SK-N-SH (cell line): ENCODE measurements at regions not wholly inside any gene's neighbourhood (a gene's known extent, or its start where the extent isn't known, plus 50 kb on each side); places are given as distances from the start of the nearest gene placed in this dataset.

Experiments used
- CTCF ChIA-PET: fragments of 300-600, 350-600 bp; formaldehyde crosslinking; extraction: SDS; loops from one replicate; lab custom pipeline; 2021; lab: Yijun Ruan, JAX
- POLR2A ChIA-PET: fragments of 350-600 bp; sonication (Branson Sonifier 250); formaldehyde crosslinking; extraction: SDS; loops from one replicate; lab custom pipeline; 2020; ENCODE audit warnings: antibody characterized with exemption, inconsistent platforms; lab: Yijun Ruan, JAX
- DNase-seq: peaks from one replicate; pipeline ENCODE4 v3.0.0; 2012
- H2AFZ ChIP-seq: fragments of 200-600 bp; sonication (generic); 2 replicates; pipeline ENCODE4 v1.8.1; 2016; ENCODE audit warnings: antibody characterized with exemption, mild to moderate bottlenecking, low read depth
- H3F3A ChIP-seq: fragments of 200-600 bp; sonication (generic); replicated peaks from 2 replicates; pipeline ENCODE3; 2016; ENCODE audit warnings: antibody characterized with exemption, mild to moderate bottlenecking; ENCODE audit not compliant: insufficient read depth
- H3K27ac ChIP-seq, 2 experiments: fragments of 200-500 bp in 1 of 2; fragments of 200-600 bp in 1 of 2; sonication (Bioruptor generic) in 1 of 2; sonication (generic), shearing (Covaris generic) in 1 of 2; 2 replicates each; pipeline versions ENCODE4 v1.5.1 to v1.6.1; 2014 to 2016; ENCODE audit warnings: low read depth in 2 of 2, inconsistent platforms in 1 of 2, low read length in 1 of 2, mild to moderate bottlenecking in 1 of 2, mixed read lengths in 1 of 2
- H3K27me3 ChIP-seq: fragments of 200-600 bp; sonication (generic), shearing (Covaris generic); 2 replicates; pipeline ENCODE4 v1.6.1; 2016; ENCODE audit warnings: mixed run types; ENCODE audit not compliant: insufficient read depth
- H3K36me3 ChIP-seq, 2 experiments: fragments of 200-500 bp in 1 of 2; fragments of 200-600 bp in 1 of 2; sonication (Bioruptor generic) in 1 of 2; sonication (generic) in 1 of 2; replicated peaks in 1 of 2; 2 replicates each; pipeline versions ENCODE3 to v1.5.1; 2014 to 2016; ENCODE audit warnings: low read length in 1 of 2, mild to moderate bottlenecking in 1 of 2; ENCODE audit not compliant: insufficient read depth in 2 of 2, control insufficient read depth in 1 of 2
- H3K4me1 ChIP-seq, 2 experiments: fragments of 200-500 bp in 1 of 2; fragments of 200-600 bp in 1 of 2; sonication (Bioruptor generic) in 1 of 2; sonication (generic), shearing (Covaris generic) in 1 of 2; 2 replicates each; pipeline versions ENCODE4 v1.5.1 to v1.6.1; 2014 to 2016; ENCODE audit warnings: low read depth in 1 of 2, low read length in 1 of 2, mixed run types in 1 of 2; ENCODE audit not compliant: insufficient read depth in 2 of 2, control insufficient read depth in 1 of 2
- H3K4me2 ChIP-seq: fragments of 200-600 bp; sonication (generic), shearing (Covaris generic); 2 replicates; pipeline ENCODE4 v1.6.1; 2017; ENCODE audit warnings: mixed run types
- H3K4me3 ChIP-seq, 2 experiments: fragments of 200-500 bp in 1 of 2; fragments of 200-600 bp in 1 of 2; sonication (Bioruptor generic) in 1 of 2; sonication (generic), shearing (Covaris generic) in 1 of 2; 2 replicates each; pipeline versions ENCODE4 v1.5.1 to v1.8.1; 2014 to 2016; ENCODE audit warnings: low read depth in 2 of 2, inconsistent platforms in 1 of 2, low read length in 1 of 2, mild to moderate bottlenecking in 1 of 2, mixed read lengths in 1 of 2, moderate library complexity in 1 of 2
- H3K79me2 ChIP-seq: fragments of 200-600 bp; sonication (generic); 2 replicates; pipeline ENCODE4 v1.8.1; 2017; ENCODE audit warnings: mild to moderate bottlenecking; ENCODE audit not compliant: insufficient read depth
- H3K9ac ChIP-seq: fragments of 200-600 bp; sonication (generic); 2 replicates; pipeline ENCODE4 v1.6.1; 2017; ENCODE audit warnings: mixed run types
- H3K9me2 ChIP-seq: fragments of 200-600 bp; sonication (generic); 2 replicates; pipeline ENCODE4 v1.6.1; 2017; ENCODE audit warnings: mixed run types
- H3K9me3 ChIP-seq: fragments of 200-600 bp; sonication (generic); 2 replicates; pipeline ENCODE4 v1.6.1; 2017; ENCODE audit warnings: mixed run types, mild to moderate bottlenecking, moderate library complexity
- H4K20me1 ChIP-seq: fragments of 200-600 bp; sonication (generic); 2 replicates; pipeline ENCODE4 v1.6.1; 2017; ENCODE audit warnings: mild to moderate bottlenecking, mixed run types; ENCODE audit not compliant: insufficient read depth
- CHD2 ChIP-seq: fragments of 150-350 bp; IDR thresholded peaks from 2 replicates; pipeline ENCODE4 v1.6.1; 2018; ENCODE audit warnings: low read length; ENCODE audit not compliant: partially characterized antibody
- EP300 ChIP-seq, 2 experiments: IDR thresholded peaks; 2 replicates each; pipeline versions ENCODE4 v1.4.0 to v1.6.1; 2012; ENCODE audit warnings: borderline replicate concordance in 1 of 2, low read depth in 1 of 2, low read length in 1 of 2
- FOSL2 ChIP-seq: IDR thresholded peaks from 2 replicates; pipeline ENCODE4 v1.4.0; 2012; ENCODE audit warnings: low read depth, mild to moderate bottlenecking, moderate library complexity, borderline replicate concordance
- FOXM1 ChIP-seq: IDR thresholded peaks from 2 replicates; pipeline ENCODE4 v1.4.0; 2012; ENCODE audit warnings: low read depth, mild to moderate bottlenecking
- GABPA ChIP-seq: IDR thresholded peaks from 2 replicates; pipeline ENCODE4 v1.4.0; 2012; ENCODE audit warnings: low read depth, mild to moderate bottlenecking
- GATA2 ChIP-seq: sonication (generic); formaldehyde crosslinking; IDR thresholded peaks from 2 replicates; pipeline ENCODE4 v1.5.0; 2020; ENCODE audit warnings: mild to moderate bottlenecking, missing genetic modification reagents
- MEF2A ChIP-seq: IDR thresholded peaks from 2 replicates; pipeline ENCODE4 v1.4.0; 2012; ENCODE audit warnings: low read depth, borderline replicate concordance
- MXI1 ChIP-seq: IDR thresholded peaks from 2 replicates; pipeline ENCODE4 v1.6.1; 2012; ENCODE audit warnings: mild to moderate bottlenecking, low read depth, low read length, improper control_type of control experiment
- POLR2AphosphoS5 ChIP-seq: IDR thresholded peaks from 2 replicates; pipeline ENCODE4 v1.6.1; 2012; ENCODE audit warnings: low read depth, low read length
- RAD21 ChIP-seq: IDR thresholded peaks from 2 replicates; pipeline ENCODE4 v1.6.1; 2012; ENCODE audit warnings: mild to moderate bottlenecking, low read length
- RXRA ChIP-seq: IDR thresholded peaks from 2 replicates; pipeline ENCODE4 v1.4.0; 2012; ENCODE audit warnings: low read depth, mild to moderate bottlenecking, borderline replicate concordance
- SIN3A ChIP-seq: IDR thresholded peaks from 2 replicates; pipeline ENCODE4 v1.6.1; 2012; ENCODE audit warnings: low read depth, mild to moderate bottlenecking, low read length, moderate library complexity, borderline replicate concordance
- TAF1 ChIP-seq: IDR thresholded peaks from 2 replicates; pipeline ENCODE4 v1.6.1; 2012; ENCODE audit warnings: low read depth, mild to moderate bottlenecking, low read length, moderate library complexity, borderline replicate concordance
- TCF12 ChIP-seq: IDR thresholded peaks from 2 replicates; pipeline ENCODE4 v1.4.0; 2012
- TEAD4 ChIP-seq: IDR thresholded peaks from 2 replicates; pipeline ENCODE4 v1.4.0; 2012; ENCODE audit warnings: mild to moderate bottlenecking, borderline replicate concordance; ENCODE audit not compliant: insufficient read depth
- YY1 ChIP-seq: IDR thresholded peaks from 2 replicates; pipeline ENCODE4 v1.4.0; 2012; ENCODE audit warnings: low read depth, mild to moderate bottlenecking
- whole genome bisulfite sequencing: methylation state at CpG from one replicate; pipeline ENCODE4 v1.1.6; 2017; ENCODE audit warnings: low lambda C conversion rate; 5-methylcytosine and 5-hydroxymethylcytosine counted together
- TF ChIP-seq, protein P1 (sequence below): fragments of 150-350 bp; IDR thresholded peaks from 2 replicates; pipeline ENCODE4 v1.6.1; 2017; ENCODE audit warnings: antibody characterized with exemption, low read length, low read depth, borderline replicate concordance
- TF ChIP-seq, protein P2 (sequence below): fragments of 150-350 bp; IDR thresholded peaks from 2 replicates; pipeline ENCODE4 v1.6.1; 2016; ENCODE audit warnings: mild to moderate bottlenecking, low read depth, low read length
- TF ChIP-seq, protein P3 (sequence below): IDR thresholded peaks from 2 replicates; pipeline ENCODE4 v1.4.0; 2012; ENCODE audit warnings: low read depth, borderline replicate concordance

DNA sequence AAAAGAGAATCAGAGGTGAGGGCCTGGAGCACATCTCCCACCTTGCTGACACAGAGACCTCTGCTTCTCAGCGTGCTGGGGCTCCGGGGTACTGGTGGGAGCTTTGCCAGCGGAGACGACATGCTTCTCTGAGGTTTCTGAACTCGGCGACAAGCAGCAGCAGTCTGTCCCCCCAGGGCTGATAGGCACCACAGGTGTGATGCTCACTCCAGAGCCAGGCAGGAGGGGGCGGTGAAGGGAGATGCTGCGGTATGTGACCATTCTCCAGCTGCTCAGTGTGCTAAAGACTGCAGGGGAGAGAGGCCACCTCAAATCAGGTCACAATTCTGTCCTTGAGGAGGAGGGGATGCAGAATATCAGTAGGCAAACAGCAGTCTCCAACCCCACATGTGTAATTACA is 219.9 kb downstream of the ALDH8A1 start:
- CTCF ChIA-PET, result interaction anchor here (1.4 kb wide), 1 partner anchor 10 kb away, joined by 7 read pairs; no protein-coding TSS in a partner anchor
- H3K27ac ChIP-seq, result peak overlapping the region in 1 of 2 experiments; percentile 34; a peak in 2 of 4 replicates
- no peak overlapping the region for H3K4me3 ChIP-seq
- H3F3A ChIP-seq, result no peaks in the 10 kb centered on the region
- no peaks in the 10 kb centered on the region for H3K9me3 ChIP-seq
- H2AFZ ChIP-seq, result no peak overlapping the region
- H4K20me1 ChIP-seq, result no peaks in the 10 kb centered on the region
- no peaks in the 10 kb centered on the region for H3K36me3 ChIP-seq
- DNase-seq, result peak; percentile 19
- H3K9ac ChIP-seq, result no peak overlapping the region
- H3K4me2 ChIP-seq, result no peak overlapping the region
- H3K4me1 ChIP-seq, result peaks cover 0 to 9% of the 10 kb centered on the region in 2 experiments; a peak in 2 of 4 replicates
- 95% methylated on average over 6 of the region's 8 CpGs for WGBS
- TF ChIP-seq EP300 (IDR thresholded peaks at IDR 0.05; ENCODE audit: borderline replicate concordance in 1 of 2, low read depth in 1 of 2, low read length in 1 of 2), result no peak
- TF ChIP-seq, protein P1, sequence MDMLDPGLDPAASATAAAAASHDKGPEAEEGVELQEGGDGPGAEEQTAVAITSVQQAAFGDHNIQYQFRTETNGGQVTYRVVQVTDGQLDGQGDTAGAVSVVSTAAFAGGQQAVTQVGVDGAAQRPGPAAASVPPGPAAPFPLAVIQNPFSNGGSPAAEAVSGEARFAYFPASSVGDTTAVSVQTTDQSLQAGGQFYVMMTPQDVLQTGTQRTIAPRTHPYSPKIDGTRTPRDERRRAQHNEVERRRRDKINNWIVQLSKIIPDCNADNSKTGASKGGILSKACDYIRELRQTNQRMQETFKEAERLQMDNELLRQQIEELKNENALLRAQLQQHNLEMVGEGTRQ, result no peak
- no peak for TF ChIP-seq TCF12
- no peak for TF ChIP-seq GATA2 (CRISPR knock-in tag)
- TF ChIP-seq RAD21, result no peak
- no peak for TF ChIP-seq CHD2
- TF ChIP-seq RXRA, result no peak
- no peak for TF ChIP-seq POLR2AphosphoS5
- no peak for TF ChIP-seq MXI1
- TF ChIP-seq YY1, result no peak
- TF ChIP-seq FOSL2, result no peak
- TF ChIP-seq, all 33 proteins: peak for 0
- H3K9me2 ChIP-seq, result no peaks in the 10 kb centered on the region
- POLR2A ChIA-PET, result no interaction called here
- H3K79me2 ChIP-seq, result no peaks in the 10 kb centered on the region
- H3K27me3 ChIP-seq, result no peaks in the 10 kb centered on the region

DNA sequence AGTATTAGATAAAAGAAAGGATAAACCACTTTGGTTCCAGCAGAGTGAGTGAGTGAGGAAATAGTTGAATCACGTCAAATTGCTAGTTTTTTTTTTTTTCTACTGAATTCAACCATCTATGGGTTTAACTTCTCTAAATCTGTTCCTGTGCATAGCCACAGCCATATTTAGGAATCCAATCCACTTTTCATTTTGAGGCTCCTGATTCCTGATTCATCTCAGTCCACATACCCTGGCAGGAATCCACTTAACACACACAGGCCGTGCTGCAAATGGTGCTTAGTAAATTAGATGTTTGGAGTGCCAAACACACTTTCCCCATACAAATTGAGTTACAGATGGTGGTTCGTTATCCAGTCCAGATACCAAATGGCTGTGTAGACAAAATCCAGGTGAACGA is 220.3 kb downstream of the ALDH8A1 start:
- Histone ChIP-seq H3K9me3 (no peaks in the 10 kb centered on the region), H3K4me1 (peaks cover 0 to 9% of the 10 kb centered on the region in 2 experiments; a peak in 2 of 4 replicates), H4K20me1 (no peaks in the 10 kb centered on the region), H3K9me2 (no peaks in the 10 kb centered on the region), H3F3A (no peaks in the 10 kb centered on the region), H3K79me2 (no peaks in the 10 kb centered on the region), H3K4me3 (no peak overlapping the region), H3K27ac (peak overlapping the region in 1 of 2 experiments; percentile 34; a peak in 2 of 4 replicates), H3K27me3 (no peaks in the 10 kb centered on the region), H3K9ac (no peak overlapping the region), H3K4me2 (no peak overlapping the region), H3K36me3 (no peaks in the 10 kb centered on the region), H2AFZ (no peak overlapping the region)
- no peak for DNase-seq
- TF ChIP-seq SIN3A, result no peak
- no peak for TF ChIP-seq GABPA
- TF ChIP-seq, protein P2, sequence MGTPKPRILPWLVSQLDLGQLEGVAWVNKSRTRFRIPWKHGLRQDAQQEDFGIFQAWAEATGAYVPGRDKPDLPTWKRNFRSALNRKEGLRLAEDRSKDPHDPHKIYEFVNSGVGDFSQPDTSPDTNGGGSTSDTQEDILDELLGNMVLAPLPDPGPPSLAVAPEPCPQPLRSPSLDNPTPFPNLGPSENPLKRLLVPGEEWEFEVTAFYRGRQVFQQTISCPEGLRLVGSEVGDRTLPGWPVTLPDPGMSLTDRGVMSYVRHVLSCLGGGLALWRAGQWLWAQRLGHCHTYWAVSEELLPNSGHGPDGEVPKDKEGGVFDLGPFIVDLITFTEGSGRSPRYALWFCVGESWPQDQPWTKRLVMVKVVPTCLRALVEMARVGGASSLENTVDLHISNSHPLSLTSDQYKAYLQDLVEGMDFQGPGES, result no peak
- TF ChIP-seq TEAD4, result no peak
- TF ChIP-seq, protein P3, sequence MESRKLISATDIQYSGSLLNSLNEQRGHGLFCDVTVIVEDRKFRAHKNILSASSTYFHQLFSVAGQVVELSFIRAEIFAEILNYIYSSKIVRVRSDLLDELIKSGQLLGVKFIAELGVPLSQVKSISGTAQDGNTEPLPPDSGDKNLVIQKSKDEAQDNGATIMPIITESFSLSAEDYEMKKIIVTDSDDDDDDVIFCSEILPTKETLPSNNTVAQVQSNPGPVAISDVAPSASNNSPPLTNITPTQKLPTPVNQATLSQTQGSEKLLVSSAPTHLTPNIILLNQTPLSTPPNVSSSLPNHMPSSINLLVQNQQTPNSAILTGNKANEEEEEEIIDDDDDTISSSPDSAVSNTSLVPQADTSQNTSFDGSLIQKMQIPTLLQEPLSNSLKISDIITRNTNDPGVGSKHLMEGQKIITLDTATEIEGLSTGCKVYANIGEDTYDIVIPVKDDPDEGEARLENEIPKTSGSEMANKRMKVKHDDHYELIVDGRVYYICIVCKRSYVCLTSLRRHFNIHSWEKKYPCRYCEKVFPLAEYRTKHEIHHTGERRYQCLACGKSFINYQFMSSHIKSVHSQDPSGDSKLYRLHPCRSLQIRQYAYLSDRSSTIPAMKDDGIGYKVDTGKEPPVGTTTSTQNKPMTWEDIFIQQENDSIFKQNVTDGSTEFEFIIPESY, result no peak
- no peak for TF ChIP-seq FOXM1
- no peak for TF ChIP-seq CHD2
- no peak for TF ChIP-seq MEF2A
- TF ChIP-seq RAD21, result no peak
- TF ChIP-seq MXI1, result no peak
- TF ChIP-seq TCF12, result no peak
- no peak for TF ChIP-seq GATA2 (CRISPR knock-in tag)
- TF ChIP-seq TAF1, result no peak
- WGBS, result 70% methylated on average over 4 of the region's 4 CpGs
- ChIA-PET CTCF (interaction anchor here (1.4 kb wide), 1 partner anchor 11 kb away, joined by 7 read pairs; no protein-coding TSS in a partner anchor), POLR2A (no interaction called here)
